GM18907 (cell line): ENCODE measurements at regions not wholly inside any gene's neighbourhood (a gene's known extent, or its start where the extent isn't known, plus 50 kb on each side); places are given as distances from the start of the nearest gene placed in this dataset.

Experiments used
- ATAC-seq: cut with Tn5 transposase; IDR thresholded peaks from one replicate; pipeline ENCODE4 v1.9.1; 2021; ENCODE audit warnings: mild to moderate bottlenecking, moderate library complexity; ENCODE audit not compliant: unreplicated experiment

DNA sequence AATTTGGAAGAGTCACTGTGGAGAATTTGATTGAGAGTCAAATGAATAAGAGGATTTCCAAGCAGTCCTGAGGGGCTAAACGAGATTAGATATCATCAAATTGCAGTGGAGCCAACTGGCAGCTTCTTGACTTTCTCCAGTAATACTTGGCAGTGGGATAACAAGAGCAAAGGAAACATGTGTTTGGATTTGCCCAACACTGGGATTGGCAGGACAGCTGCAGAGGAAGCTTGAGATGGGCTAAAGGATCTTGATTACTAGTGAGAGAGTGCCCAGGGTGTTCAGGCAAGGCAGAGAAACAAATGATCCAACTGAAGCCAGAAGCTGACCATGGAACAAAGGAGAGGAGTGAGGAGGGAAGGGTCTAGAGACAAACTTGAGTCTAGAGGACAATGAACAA, 356.0 kb upstream of the ISL1 start:
- ATAC-seq: no peak

DNA sequence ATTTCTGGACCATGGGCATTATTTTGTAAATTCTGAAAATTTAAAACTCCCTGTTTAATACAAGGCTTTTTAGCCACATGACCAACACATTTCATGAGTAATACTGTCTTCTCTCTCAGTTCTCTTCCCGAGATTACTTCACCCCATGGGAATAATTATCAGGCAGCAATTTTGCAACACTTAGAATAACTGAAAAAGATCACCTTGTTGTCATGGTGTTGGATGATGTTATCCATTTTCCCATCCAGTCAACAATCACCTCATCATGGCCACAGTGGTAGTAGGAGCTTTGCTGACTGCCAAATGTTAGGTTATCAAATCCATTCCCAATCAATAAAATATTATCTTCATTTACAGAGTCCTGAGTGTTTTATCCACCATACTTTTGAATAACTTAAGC, 354.9 kb upstream of the ISL1 start:
- no peak for ATAC-seq

DNA sequence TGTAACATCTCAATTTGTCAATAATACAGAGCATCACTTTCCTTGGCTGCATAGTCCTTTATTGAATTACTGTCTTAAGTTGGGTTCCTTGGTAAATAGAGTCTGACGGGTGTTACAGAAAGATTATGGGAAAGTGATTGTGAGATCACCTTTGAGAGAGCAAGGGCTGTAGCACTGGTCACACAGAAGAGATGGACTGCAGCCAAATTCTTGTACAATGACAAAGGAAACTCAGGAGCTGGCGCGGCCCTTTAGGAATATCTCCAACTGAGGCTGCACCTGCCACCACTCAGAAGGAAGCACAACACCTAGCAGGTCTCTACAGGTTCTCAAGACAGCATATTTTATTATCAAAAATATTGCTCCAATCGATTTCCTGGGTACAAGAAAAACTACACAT, 350.0 kb upstream of the ISL1 start:
- no peak for ATAC-seq

DNA sequence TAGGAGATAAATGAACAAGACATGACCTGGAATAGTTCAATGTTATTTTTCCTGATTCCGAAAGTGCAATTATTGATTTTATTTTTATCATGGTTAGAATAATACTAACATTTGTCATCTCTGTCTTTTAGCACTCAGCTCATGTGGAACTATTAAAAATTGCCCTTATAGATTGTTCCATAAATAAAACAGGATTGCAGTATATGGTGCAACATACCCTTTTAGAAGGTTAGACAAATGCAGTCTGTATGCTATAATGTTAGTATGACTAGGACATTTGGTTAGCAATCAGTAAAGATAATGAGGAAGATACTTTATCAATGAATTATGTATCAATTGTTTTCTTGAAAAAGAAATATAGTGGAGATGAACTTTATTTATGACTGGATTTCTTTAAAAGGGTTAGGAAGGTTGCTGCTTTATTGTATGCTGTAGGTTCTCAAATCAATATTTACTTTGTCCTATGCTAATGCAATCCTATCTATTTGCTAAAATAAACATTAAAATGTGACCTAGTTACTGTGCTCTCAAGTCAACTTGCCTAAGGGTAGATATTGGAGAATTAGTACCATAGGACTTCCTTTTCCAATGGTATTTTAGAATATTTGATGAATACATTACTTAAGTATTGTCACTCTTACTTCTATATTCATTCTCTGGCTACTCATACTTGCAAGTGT, 348.9 kb upstream of the ISL1 start:
- no peak for ATAC-seq

DNA sequence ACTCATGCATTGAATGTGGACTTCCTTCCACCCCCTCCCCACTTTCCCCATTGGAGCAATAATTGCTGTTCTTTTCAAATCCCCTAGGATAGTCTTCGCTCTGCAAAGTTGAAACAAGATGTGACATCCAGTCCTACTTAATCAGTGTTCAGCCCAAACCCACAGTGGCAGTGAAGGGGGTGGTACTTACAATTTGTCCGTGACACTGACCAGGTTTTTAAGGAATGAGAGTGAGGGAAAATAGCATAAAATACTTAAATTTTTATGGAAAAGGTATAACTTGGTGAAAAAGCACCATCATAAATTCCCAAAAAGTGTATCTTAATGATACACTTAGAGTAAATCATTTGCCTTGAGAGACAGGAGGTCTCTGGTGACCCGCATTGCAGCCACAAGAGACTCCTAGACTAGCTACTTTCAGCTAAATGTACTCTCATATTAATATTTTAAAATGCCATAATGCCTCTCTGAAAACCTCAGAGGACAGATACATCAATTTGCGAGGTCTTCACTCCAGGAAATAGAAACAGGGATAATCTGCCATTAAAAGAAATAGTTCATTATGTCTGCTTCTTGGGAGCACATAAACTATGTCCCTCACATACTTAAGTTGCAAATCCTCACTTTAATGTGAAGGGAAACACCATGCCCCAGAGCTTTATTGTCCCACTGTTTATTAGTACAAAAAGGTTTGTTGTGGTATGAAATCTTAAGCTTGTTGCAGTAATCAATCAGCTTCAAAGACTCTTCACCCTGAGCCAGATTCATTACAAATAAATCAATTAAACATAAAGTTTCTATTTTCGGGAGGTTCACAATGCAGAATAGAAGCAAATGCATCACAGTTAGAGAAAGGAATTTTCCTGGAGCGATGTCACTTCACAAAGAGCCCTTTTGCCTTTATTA, 343.6 kb upstream of the ISL1 start:
- ATAC-seq: no peak

DNA sequence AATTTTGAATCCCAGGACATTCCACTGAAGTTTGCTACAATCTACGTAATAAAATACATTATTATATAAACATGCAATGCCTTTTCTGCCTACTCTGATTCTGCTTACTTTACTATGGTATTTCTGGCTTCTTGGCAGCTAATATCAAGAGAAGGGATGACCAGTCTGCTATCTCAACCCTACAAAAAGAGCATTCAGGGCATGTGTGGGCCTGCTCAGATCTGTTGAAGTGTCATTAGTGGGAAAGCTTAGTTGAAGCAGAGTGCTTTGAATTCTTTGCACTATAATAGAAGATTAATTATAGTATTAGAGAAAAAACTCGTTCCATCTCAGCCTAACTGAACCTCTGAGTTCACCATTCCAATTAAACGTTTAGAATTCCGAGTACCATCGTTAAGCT, 339.5 kb upstream of the ISL1 start:
- no peak for ATAC-seq

DNA sequence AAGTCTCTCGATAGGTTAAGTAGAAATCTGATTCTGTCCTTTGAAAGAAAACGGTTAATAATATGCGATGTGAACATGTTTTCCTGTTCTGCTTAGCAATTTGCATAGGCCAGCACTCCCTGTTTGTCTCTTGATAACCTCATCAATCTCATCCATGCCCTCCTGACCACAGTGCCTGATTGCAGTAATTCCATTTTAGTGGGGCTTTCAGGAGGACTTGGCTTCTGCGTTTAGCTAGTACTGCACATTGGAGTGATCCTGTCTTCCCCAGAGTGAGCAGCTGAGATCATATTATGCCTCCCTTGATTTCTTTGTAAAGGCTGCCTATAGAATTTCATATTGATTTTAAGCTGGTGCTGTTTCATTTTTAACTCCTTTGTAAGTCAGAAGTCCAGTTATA, 335.9 kb upstream of the ISL1 start:
- ATAC-seq: no peak

DNA sequence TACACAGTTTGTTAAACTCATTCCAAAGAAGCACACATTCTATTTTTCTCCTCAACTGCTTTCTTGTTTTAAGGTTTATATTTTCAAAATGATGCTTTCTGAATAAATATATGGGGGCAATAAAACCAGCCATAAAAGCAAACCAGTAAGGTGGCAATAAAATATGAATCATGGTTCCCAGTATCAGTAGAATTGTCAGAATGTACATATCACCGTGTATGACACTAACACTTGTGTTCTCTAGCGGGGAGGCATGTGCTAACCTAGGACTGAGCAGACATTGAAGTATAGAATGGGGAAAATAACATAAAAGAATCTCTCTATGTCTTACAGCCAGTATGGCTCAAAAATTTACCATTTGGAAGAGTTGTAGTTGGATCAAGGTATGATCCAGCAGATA, 329.9 kb upstream of the ISL1 start:
- ATAC-seq: no peak

DNA sequence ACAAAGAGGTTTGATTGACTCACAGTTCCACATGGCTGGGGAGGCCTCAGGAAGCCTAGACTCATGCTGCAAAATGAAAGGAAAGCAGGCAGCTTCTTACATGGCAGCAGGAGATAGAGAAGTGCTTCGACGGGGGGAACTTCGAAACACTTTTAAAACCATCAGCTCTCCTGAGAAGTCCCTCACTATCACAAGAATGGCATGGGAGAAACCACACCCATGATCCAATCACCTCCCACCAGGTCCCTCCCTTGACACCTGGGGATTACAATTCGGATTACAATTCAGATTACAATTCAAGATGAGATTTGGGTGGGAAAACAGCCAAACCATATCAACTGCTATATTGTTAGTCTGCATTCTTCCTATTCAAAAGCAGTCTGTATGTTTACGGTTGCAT, 322.3 kb upstream of the ISL1 start:
- no peak for ATAC-seq

DNA sequence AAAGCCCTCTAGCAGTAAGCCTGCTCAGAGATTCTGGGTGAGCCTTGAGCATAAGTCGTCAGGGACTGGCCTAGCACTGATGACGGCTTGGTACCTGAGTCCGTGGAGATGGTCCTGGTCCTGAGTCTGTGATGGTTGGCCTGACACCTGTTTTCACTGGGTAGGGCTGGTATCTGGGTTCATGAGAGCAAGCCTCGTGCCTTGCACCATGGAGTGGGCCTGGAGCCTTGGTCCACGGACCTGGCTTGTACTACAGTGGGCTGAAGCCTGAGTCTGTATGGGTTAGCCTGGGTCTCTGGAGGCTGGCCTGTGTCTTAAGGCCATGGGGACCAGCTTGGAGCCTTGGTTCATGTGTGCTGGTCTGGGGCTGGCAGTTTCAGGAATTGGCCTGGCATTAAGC, 310.3 kb upstream of the ISL1 start:
- ATAC-seq: no peak

DNA sequence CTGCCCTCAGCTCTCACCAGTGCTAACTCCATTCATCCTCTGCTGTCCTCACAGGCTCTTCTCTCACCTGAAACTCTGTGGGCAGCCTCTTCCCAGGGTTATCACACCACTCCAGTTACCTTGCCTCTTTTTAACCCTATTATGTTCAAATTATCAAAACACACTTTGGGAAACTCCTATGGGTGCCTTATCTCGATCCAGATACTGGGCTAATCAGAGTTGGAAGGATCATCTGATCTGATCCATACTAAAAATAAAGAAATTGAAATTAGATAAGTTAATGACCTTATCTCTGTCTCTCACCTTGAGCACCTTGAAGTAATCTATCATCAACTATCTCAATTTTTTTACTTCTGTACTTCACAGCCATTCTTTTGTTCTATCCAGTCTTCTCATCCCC, 300.5 kb upstream of the ISL1 start:
- ATAC-seq: no peak

DNA sequence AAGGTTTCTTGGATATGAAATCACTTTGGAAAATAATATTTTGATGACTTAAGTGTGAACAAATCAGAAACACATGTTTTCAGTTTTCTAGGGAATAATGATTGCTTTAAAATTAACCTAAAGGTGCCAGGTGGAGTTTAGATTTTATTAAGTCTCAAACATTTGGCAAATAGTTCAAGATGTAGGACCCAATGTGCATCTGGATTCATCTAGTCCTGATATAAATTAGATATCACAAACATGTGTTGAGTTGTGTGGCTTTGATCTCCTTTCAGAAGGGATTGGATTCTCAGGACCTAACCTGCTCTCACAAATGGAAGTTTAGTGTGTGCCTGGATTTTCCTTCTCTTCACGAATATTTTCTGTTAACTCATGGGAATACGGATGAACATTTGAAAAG, 291.4 kb upstream of the ISL1 start:
- no peak for ATAC-seq

DNA sequence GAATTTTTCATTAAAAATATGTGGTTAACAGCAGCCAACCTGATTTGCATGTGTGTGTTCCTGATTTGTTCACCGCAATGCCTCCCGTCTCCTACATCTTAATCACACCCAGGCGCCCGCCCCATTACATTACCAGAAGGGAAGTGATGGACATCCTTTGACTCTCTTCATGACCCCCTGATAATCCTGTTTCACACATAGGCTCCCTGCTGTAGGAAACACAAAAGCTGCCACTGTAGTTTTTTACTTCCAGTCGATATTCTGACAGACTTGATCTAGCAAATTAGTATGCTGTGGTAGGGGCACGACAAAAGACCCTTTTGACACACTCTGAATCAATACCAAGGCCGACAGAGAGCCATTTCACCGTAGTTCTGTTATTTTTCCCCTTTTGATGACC, 287.8 kb upstream of the ISL1 start:
- ATAC-seq: no peak

DNA sequence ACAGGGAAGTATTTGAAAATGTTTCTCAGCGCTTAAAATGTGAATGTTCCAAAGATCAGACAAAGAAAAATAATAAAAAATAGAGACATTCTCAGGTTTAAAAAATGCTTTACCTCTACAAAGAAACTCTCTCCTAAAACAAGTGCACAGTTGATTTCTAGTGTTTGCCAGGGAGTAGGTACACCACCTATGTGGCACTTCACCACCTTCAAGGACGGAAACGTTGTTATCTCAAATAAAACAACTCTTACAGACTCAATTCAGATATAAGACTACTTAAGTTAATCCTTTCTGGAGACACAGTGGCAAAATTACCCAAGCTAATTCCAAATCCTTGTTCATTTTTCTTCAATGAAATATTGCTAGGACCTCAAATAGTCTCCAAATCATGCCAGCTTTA, 286.4 kb upstream of the ISL1 start:
- ATAC-seq: no peak

DNA sequence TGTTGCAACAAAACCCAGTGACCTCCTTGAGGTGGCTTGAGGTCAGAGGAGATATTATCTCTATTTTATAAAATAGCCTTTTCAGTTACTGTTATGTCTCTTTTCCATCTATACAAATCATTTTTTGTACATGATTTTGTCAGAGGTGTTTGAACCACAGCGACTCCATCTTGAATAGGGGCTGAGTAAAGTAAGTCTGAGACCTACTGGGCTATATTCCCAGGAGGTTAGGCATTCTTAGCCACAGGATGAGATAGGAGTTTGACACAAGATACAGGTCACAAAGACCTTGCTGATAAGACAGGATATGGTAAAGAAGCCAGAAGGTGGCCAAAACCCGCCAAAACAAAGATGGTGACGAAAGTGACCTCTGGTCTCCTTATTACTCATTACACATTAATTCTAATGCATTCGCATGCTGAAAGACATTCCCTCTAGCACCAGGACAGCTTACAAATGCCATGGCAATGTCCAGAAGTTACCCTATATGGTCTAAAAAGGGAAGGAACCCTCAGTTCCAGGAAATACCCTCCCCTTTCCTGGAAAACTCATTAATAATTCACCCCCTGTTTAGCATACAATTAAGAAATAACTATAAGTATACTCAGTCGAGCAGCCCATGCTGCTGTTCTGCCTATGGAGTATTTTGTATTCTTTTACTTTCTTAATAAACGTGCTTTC, 283.9 kb upstream of the ISL1 start:
- ATAC-seq: no peak

DNA sequence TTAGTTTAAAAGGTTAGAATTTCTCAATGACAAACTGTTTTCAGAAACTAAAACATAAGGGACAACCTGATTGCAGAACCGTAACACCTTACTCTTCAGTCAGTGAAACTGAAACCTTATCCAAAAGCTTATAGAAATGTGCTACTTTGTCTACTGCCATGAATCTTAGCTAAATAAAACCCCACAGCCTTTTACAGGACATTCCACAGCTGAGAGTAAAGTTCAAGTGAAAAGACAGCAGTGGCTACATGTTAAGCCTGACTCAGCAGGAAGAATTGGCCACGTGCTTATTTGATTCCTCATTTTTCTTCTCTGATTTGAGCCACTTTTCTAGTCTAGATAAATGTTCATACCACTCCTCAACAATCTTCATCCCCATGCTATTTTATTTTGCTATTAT, 278.7 kb upstream of the ISL1 start:
- ATAC-seq: no peak

DNA sequence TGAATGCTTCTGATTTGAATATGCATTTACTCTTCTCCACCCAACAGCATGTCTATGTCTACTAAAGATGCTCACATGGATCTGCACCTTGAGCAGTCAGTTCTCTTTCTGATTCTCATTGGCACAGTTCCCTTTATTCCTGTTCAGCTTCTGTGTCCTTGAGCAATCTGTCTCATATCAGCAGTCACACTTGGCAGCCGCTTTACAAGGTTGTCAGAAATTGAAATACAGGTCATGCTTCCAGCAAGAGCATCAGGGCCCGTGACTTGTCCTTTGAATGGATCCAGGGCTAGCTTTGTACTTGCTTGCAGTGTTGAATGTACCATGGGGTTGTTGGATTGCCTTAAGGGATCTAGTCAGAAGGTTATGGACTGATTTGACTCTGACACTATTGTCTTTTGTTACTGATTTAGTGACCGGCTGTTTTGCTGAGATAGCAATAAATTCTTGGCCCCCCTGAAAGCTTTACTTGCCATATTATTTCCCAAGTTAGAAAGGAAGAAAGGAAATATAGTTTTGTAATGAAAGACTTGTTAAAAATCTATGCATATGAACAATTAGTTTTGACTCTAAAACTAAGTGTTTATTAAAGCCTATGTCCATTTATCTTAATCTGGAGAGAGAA, 273.4 kb upstream of the ISL1 start:
- ATAC-seq: no peak

DNA sequence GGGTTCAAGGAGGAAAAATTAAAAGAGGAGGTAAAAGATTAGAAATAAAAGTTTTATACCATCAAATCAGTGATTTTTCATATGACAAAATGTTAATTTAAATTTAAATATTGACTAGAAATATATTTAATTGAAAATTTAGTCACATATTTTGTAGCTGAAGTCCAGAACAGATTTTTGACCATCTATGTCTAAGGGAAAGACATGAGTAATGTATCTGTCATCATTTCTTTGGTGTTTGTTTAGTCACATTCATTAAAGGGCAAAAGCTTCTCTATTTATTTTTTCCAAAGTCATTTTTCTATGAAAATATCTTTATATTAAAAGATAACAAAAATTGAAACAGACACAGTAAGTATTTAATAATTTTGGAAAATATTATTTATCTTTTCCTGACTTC, 252.0 kb upstream of the ISL1 start:
- no peak for ATAC-seq

DNA sequence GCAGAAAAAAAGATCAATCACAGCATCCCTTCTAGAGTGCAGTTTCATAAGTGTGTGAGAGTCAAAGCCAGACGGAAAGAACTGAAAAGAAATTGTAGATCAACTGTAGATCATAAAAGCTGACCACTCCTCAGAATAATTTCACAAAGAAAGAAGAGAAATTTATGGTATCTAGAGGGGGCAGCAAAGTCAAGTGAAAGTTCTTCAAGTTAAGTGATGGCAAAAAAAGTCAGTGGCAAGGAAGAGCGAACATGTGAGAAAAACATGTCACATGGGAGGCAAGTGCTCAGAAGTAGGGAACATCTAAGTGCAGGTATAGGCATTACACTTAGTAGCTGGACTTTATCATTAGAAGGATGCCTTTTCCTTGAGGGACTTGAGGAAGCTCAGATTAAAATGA, 245.1 kb upstream of the ISL1 start:
- ATAC-seq: no peak

DNA sequence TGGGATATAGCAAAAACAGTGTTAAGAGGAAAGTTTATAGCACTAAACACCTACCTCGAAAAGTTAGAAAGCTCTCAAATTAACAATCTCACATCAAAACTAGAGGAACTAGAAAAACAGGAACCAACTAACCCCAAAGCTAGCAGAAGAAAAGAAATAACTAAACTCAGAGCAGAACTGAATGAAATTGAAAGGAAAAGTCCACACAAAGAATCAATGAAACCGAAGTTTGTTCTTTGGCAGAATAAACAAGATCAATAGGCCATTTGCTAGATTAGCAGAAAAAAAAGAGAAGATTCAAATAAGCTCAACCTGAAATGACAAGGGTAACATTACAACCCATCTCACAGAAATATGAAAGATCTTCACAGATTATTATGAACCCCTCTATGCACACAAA, 234.8 kb upstream of the ISL1 start:
- no peak for ATAC-seq

DNA sequence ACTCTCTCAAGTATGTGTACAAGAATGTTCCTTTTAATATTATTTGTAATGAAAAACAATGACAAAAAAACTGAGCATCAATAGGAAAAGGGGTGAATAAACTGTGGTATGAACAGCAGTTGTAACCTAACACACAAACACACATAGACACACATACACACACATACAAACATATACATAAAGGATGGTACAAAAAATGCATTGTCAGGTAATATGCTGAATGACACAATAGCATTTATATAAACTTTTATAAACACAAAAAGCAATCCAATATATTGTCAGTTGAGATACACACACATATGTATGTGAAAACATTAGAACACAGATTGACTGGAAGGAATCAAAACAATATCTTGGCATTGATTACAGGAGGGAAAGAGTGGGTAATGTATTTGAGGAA, 227.0 kb upstream of the ISL1 start:
- no peak for ATAC-seq

DNA sequence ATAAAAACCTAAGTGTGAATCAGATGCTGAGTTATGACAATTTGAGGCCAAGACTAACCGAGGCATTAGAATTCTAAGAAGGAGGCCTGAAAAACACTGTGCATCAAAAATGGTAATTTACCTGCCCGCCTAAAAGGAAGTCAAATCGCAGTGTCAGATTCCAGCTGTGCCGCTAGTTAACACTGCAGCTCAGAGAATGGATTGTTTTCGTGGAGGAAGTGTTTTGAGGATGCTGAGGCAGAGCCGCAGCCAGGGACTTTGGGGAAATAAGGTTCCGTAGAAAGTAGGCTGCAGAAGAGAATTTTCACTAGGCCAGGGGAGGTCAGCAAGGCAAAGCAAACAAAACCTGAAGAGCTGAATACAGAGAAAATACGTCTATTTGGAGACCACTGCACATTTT, 226.4 kb upstream of the ISL1 start:
- no peak for ATAC-seq
